ENCODE measurements at regions not wholly inside any gene's neighbourhood (a gene's known extent, or its start where the extent isn't known, plus 50 kb on each side); places are given as distances from the start of the nearest gene placed in this dataset.

DNA sequence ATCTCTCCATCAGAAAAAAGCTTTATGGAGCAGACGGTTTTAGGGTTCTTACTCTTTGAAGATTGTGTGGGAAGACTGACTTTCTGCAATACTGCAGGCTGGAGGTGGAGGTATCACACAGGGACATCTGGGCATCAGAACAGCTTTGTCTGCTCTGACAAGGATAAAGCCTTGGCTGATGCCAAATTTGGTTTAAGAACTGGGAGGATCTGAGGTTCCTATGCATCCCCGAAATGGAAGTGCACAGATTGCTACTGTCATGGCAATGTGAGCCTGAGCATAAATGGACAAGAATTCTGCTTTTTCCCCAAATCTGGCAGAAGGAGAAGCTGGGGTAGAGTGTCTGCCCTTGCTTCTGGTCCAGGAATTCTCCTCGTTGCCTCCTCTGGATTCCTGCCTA lies 424.3 kb downstream of the SLC4A3 start:
- no peak for TF ChIP-seq ELF4 (CRISPR knock-in tag; IDR thresholded peaks at IDR 0.05)
- no peak for TF ChIP-seq TFAM (CRISPR knock-in tag; conservative IDR thresholded peaks at IDR 0.05)
- TF ChIP-seq, protein P1, sequence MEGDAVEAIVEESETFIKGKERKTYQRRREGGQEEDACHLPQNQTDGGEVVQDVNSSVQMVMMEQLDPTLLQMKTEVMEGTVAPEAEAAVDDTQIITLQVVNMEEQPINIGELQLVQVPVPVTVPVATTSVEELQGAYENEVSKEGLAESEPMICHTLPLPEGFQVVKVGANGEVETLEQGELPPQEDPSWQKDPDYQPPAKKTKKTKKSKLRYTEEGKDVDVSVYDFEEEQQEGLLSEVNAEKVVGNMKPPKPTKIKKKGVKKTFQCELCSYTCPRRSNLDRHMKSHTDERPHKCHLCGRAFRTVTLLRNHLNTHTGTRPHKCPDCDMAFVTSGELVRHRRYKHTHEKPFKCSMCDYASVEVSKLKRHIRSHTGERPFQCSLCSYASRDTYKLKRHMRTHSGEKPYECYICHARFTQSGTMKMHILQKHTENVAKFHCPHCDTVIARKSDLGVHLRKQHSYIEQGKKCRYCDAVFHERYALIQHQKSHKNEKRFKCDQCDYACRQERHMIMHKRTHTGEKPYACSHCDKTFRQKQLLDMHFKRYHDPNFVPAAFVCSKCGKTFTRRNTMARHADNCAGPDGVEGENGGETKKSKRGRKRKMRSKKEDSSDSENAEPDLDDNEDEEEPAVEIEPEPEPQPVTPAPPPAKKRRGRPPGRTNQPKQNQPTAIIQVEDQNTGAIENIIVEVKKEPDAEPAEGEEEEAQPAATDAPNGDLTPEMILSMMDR (IDR thresholded peaks at IDR 0.05 in 2 of 3, conservative IDR thresholded peaks at IDR 0.05 in 1 of 3; ENCODE audit: insufficient read depth in 2 of 3, low read depth in 1 of 3, low read length in 3 of 3) = no peak
- no peak for TF ChIP-seq MAZ (CRISPR knock-in tag; conservative IDR thresholded peaks at IDR 0.05 in 1 of 2, IDR thresholded peaks at IDR 0.05 in 1 of 2)
- no peak for TF ChIP-seq RB1 (IDR thresholded peaks at IDR 0.05; ENCODE audit: low read depth)
- no peak for TF ChIP-seq PML (IDR thresholded peaks at IDR 0.05; ENCODE audit: low read length)

Measured in K562 (cell line).